Right lobe of liver (tissue), 4 donors: ENCODE measurements at regions not wholly inside any gene's neighbourhood (a gene's known extent, or its start where the extent isn't known, plus 50 kb on each side); places are given as distances from the start of the nearest gene placed in this dataset.

Source experiments
- CTCF ChIP-seq, 4 donors: fragments of 200-600 bp in 3 of 4; fragments of 450-650 bp in 1 of 4; IDR thresholded peaks; one replicate each; pipeline versions ENCODE4 v1.5.1 to v1.8.0; 2016 to 2022; ENCODE audit warnings: antibody characterized with exemption in 4 of 4, mild to moderate bottlenecking in 2 of 4
- POLR2A ChIP-seq: fragments of 450-650 bp; IDR thresholded peaks from one replicate; pipeline ENCODE4 v1.6.1; 2017; ENCODE audit warnings: antibody characterized with exemption, mild to moderate bottlenecking
- donor health status: DM: no; HTN: no; CAD: no.
- donor health status: DM: no; HTN: no; CAD: no.
- donor health status: DM: no; HTN: yes; CAD: no.

- TF ChIP-seq CTCF (IDR thresholded peaks at IDR 0.05), result no peak
- TF ChIP-seq POLR2A, result no peak
Measured at GRCh38 chr11:109940816-109941215, 152.4 kb upstream of the ZC3H12C start.
